GM12891 (cell line): ENCODE measurements at regions not wholly inside any gene's neighbourhood (a gene's known extent, or its start where the extent isn't known, plus 50 kb on each side); places are given as distances from the start of the nearest gene placed in this dataset.

Source experiments
- PAX5 ChIP-seq: IDR thresholded peaks from 2 replicates; pipeline ENCODE4 v1.6.1; 2011; ENCODE audit warnings: low read length, moderate library complexity, mild to moderate bottlenecking; ENCODE audit not compliant: insufficient read depth, severe bottlenecking
- POLR2A ChIP-seq: IDR thresholded peaks from 2 replicates; pipeline ENCODE4 v1.6.1; 2011; ENCODE audit warnings: low read depth, low read length, control low read depth
- POLR2AphosphoS5 ChIP-seq: IDR thresholded peaks from 2 replicates; pipeline ENCODE4 v1.6.1; 2011; ENCODE audit warnings: low read depth, low read length, control low read depth
- POU2F2 ChIP-seq: IDR thresholded peaks from 2 replicates; pipeline ENCODE4 v1.6.1; 2011; ENCODE audit warnings: low read depth, mild to moderate bottlenecking, control low read depth, low read length, moderate library complexity
- SPI1 ChIP-seq: IDR thresholded peaks from 2 replicates; pipeline ENCODE4 v1.6.1; 2011; ENCODE audit warnings: low read depth, low read length, control low read depth
- TAF1 ChIP-seq: IDR thresholded peaks from 2 replicates; pipeline ENCODE4 v1.6.1; 2011; ENCODE audit warnings: low read depth, low read length, control low read depth

DNA sequence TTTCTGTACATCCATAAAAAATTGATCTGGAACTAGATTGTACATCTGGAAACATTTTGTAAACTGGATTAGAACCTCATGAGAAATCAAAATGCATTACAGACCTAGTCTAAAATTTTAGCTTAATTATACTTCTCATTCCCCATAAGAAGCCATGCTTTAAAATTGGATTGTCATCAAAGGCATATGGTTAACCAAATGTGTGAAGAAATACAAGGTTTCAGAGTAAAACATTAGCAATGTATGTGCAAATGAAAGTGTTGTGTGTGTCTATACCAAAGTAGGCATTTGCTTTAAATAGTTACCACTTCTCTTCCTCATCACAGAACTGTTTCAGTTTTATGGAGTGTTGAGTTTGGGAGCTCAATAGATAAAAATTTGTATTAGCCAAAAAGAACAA, 968.7 kb downstream of the EPHA3 start:
- TF ChIP-seq TAF1: no peak
- TF ChIP-seq POLR2A: no peak
- no peak for TF ChIP-seq POLR2AphosphoS5
- TF ChIP-seq SPI1: no peak
- no peak for TF ChIP-seq PAX5
- TF ChIP-seq POU2F2: no peak
